ENCODE measurements at regions not wholly inside any gene's neighbourhood (a gene's known extent, or its start where the extent isn't known, plus 50 kb on each side); places are given as distances from the start of the nearest gene placed in this dataset.
"Not testable (repeated sequence)": the region's sequence is repeated elsewhere in the genome, so short reads cannot be mapped to it uniquely, and the experiment has no call there.

DNA sequence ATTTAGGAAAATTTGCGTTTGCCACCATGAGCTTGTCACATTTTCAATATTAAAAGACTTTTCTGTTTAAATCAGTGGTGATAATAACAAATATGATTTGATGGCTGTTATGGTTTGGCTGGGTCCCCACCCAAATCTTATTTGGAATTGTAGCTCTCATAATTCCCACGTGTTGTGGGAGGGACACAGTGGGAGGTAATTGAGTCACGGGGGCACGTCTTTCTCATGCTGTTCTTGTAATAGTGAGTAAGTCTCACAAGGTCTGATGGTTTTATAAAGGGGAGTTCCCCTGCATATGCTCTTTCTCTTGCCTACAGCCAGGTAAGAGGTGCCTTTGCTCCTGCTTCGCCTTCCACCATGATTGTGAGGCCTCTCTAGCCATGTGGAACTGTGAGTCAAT, 83.4 kb upstream of the RGPD4 start:
- no peak for DNase-seq (ENCODE audit: low spot score)
- Histone ChIP-seq H3K4me3 (ENCODE audit: low read depth, low read length, poor library complexity, severe bottlenecking) (no peak overlapping the region), H3K9me3 (ENCODE audit: low read length) (no peaks in the 10 kb centered on the region), H3K79me2 (ENCODE audit: insufficient read depth, low read depth, low read length) (no peaks in the 10 kb centered on the region), H2AFZ (ENCODE audit: low read length) (no peak overlapping the region), H3K27ac (ENCODE audit: low read depth, low read length, poor library complexity, severe bottlenecking) (no peak overlapping the region), H3K36me3 (ENCODE audit: insufficient read depth, low read length) (no peaks in the 10 kb centered on the region), H3K9me2 (ENCODE audit: insufficient read depth, low read length) (no peaks in the 10 kb centered on the region), H3K4me2 (ENCODE audit: low read length) (no peak overlapping the region), H4K20me1 (ENCODE audit: insufficient read depth, low read length) (no peaks in the 10 kb centered on the region), H3K4me1 (ENCODE audit: insufficient read depth, low read length, poor library complexity, severe bottlenecking) (no peaks in the 10 kb centered on the region)
- no peak for TF ChIP-seq EZH2phosphoT487 (IDR thresholded peaks at IDR 0.05; ENCODE audit: borderline replicate concordance, low read depth, low read length)
- TF ChIP-seq, protein P1, sequence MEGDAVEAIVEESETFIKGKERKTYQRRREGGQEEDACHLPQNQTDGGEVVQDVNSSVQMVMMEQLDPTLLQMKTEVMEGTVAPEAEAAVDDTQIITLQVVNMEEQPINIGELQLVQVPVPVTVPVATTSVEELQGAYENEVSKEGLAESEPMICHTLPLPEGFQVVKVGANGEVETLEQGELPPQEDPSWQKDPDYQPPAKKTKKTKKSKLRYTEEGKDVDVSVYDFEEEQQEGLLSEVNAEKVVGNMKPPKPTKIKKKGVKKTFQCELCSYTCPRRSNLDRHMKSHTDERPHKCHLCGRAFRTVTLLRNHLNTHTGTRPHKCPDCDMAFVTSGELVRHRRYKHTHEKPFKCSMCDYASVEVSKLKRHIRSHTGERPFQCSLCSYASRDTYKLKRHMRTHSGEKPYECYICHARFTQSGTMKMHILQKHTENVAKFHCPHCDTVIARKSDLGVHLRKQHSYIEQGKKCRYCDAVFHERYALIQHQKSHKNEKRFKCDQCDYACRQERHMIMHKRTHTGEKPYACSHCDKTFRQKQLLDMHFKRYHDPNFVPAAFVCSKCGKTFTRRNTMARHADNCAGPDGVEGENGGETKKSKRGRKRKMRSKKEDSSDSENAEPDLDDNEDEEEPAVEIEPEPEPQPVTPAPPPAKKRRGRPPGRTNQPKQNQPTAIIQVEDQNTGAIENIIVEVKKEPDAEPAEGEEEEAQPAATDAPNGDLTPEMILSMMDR (conservative IDR thresholded peaks at IDR 0.05; ENCODE audit: low read length) = no peak
- ChIA-PET CTCF (ENCODE audit: unreplicated experiment) (no interaction called here), POLR2A (no interaction called here)
- no TSS peak for BruUV-seq (replicated peaks)
- intact Hi-C loops (cut with micrococcal nuclease; ENCODE audit: unreplicated experiment) = no loop called here

GRCh38 chr2:107745100-107745499, 81.6 kb upstream of the RGPD4 start:
- Histone ChIP-seq H3K4me1 (ENCODE audit: insufficient read depth, low read length, poor library complexity, severe bottlenecking) (no peaks in the 10 kb centered on the region), H3K9me3 (ENCODE audit: low read length) (no peaks in the 10 kb centered on the region), H2AFZ (ENCODE audit: low read length) (no peak overlapping the region), H3K9me2 (ENCODE audit: insufficient read depth, low read length) (no peaks in the 10 kb centered on the region), H3K27ac (ENCODE audit: low read depth, low read length, poor library complexity, severe bottlenecking) (no peak overlapping the region), H4K20me1 (ENCODE audit: insufficient read depth, low read length) (no peaks in the 10 kb centered on the region), H3K79me2 (ENCODE audit: insufficient read depth, low read depth, low read length) (no peaks in the 10 kb centered on the region), H3K36me3 (ENCODE audit: insufficient read depth, low read length) (no peaks in the 10 kb centered on the region), H3K4me2 (ENCODE audit: low read length) (no peak overlapping the region), H3K4me3 (ENCODE audit: low read depth, low read length, poor library complexity, severe bottlenecking) (no peak overlapping the region)
- intact Hi-C loops (cut with micrococcal nuclease; ENCODE audit: unreplicated experiment) = no loop called here
- BruUV-seq (replicated peaks) = no TSS peak
- ChIA-PET CTCF (ENCODE audit: unreplicated experiment) (no interaction called here), POLR2A (no interaction called here)
- TF ChIP-seq EZH2phosphoT487 (IDR thresholded peaks at IDR 0.05; ENCODE audit: borderline replicate concordance, low read depth, low read length) = no peak
- TF ChIP-seq, protein P1 (conservative IDR thresholded peaks at IDR 0.05; ENCODE audit: low read length) = no peak
- DNase-seq (ENCODE audit: low spot score) = no peak

- H3K4me2 ChIP-seq (ENCODE audit: low read length); H3K36me3 ChIP-seq (ENCODE audit: insufficient read depth, low read length); H3K4me3 ChIP-seq (ENCODE audit: low read depth, low read length, poor library complexity, severe bottlenecking); BruUV-seq (replicated peaks); H3K9me2 ChIP-seq (ENCODE audit: insufficient read depth, low read length); H3K79me2 ChIP-seq (ENCODE audit: insufficient read depth, low read depth, low read length); CTCF ChIA-PET (ENCODE audit: unreplicated experiment); POLR2A ChIA-PET; H3K9me3 ChIP-seq (ENCODE audit: low read length); DNase-seq (ENCODE audit: low spot score); intact Hi-C loops (cut with micrococcal nuclease; ENCODE audit: unreplicated experiment); H2AFZ ChIP-seq (ENCODE audit: low read length); H3K27ac ChIP-seq (ENCODE audit: low read depth, low read length, poor library complexity, severe bottlenecking); H4K20me1 ChIP-seq (ENCODE audit: insufficient read depth, low read length); H3K4me1 ChIP-seq (ENCODE audit: insufficient read depth, low read length, poor library complexity, severe bottlenecking): not testable (repeated sequence)
Measured at GRCh38 chr2:107746552-107747198, 80.0 kb upstream of the RGPD4 start.

- H4K20me1 ChIP-seq (ENCODE audit: insufficient read depth, low read length); H3K4me1 ChIP-seq (ENCODE audit: insufficient read depth, low read length, poor library complexity, severe bottlenecking); H3K9me2 ChIP-seq (ENCODE audit: insufficient read depth, low read length); DNase-seq (ENCODE audit: low spot score); BruUV-seq (replicated peaks); H3K4me2 ChIP-seq (ENCODE audit: low read length); H3K9me3 ChIP-seq (ENCODE audit: low read length); H3K4me3 ChIP-seq (ENCODE audit: low read depth, low read length, poor library complexity, severe bottlenecking); H2AFZ ChIP-seq (ENCODE audit: low read length); H3K36me3 ChIP-seq (ENCODE audit: insufficient read depth, low read length); H3K79me2 ChIP-seq (ENCODE audit: insufficient read depth, low read depth, low read length); intact Hi-C loops (cut with micrococcal nuclease; ENCODE audit: unreplicated experiment); H3K27ac ChIP-seq (ENCODE audit: low read depth, low read length, poor library complexity, severe bottlenecking); CTCF ChIA-PET (ENCODE audit: unreplicated experiment): not testable (repeated sequence)
- POLR2A ChIA-PET = interaction anchor here (0.7 kb wide), 1 partner anchor 502 kb away, joined by 3 read pairs; no protein-coding TSS in a partner anchor
Measured at GRCh38 chr2:107747199-107747963, 79.3 kb upstream of the RGPD4 start.
